A549 (cell line): ENCODE measurements at regions not wholly inside any gene's neighbourhood (a gene's known extent, or its start where the extent isn't known, plus 50 kb on each side); places are given as distances from the start of the nearest gene placed in this dataset.

Experiments used
- CHD4 ChIP-seq: fragments of 200-600 bp; sonication (generic); IDR thresholded peaks from 2 replicates; pipeline ENCODE4 v1.6.1; 2016; ENCODE audit warnings: antibody characterized with exemption, mild to moderate bottlenecking, borderline replicate concordance
- SMC3 ChIP-seq: fragments of >200 bp; sonication (Bioruptor Twin); formaldehyde crosslinking; IDR thresholded peaks from 3 replicates; pipeline ENCODE4 v1.6.1; 2018; ENCODE audit warnings: inconsistent platforms
- TF ChIP-seq, protein P1 (sequence below): fragments of >200 bp; sonication (Bioruptor Twin); formaldehyde crosslinking; IDR thresholded peaks from 3 replicates; pipeline ENCODE4 v1.5.1; 2016

DNA sequence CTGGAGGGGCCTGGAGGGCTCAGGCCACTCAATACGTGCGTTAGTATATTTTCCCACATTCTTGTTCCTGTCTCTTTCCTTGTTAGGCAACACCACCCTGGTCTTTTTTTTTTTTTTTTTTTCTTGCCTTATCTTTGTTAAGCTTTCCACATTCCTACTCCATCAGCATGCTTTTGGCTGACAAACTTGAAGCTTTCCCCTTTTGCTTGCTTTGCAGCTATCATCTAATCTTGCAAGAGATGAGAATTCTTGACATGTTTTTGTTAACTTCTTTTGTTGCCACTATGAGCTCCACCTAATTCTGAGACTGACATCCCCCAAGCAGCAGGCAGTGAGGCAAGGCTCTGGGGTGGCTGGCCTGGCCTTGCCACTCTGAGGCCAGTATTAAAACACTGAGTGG, 52.5 kb upstream of the NRP1 start:
- TF ChIP-seq, protein P1, sequence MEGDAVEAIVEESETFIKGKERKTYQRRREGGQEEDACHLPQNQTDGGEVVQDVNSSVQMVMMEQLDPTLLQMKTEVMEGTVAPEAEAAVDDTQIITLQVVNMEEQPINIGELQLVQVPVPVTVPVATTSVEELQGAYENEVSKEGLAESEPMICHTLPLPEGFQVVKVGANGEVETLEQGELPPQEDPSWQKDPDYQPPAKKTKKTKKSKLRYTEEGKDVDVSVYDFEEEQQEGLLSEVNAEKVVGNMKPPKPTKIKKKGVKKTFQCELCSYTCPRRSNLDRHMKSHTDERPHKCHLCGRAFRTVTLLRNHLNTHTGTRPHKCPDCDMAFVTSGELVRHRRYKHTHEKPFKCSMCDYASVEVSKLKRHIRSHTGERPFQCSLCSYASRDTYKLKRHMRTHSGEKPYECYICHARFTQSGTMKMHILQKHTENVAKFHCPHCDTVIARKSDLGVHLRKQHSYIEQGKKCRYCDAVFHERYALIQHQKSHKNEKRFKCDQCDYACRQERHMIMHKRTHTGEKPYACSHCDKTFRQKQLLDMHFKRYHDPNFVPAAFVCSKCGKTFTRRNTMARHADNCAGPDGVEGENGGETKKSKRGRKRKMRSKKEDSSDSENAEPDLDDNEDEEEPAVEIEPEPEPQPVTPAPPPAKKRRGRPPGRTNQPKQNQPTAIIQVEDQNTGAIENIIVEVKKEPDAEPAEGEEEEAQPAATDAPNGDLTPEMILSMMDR: no peak
- TF ChIP-seq CHD4: no peak
- TF ChIP-seq SMC3: no peak
